NCI-H2081 treated with DMSO at 0.1 percent for 48 hours (cell line): ENCODE measurements at regions not wholly inside any gene's neighbourhood (a gene's known extent, or its start where the extent isn't known, plus 50 kb on each side); places are given as distances from the start of the nearest gene placed in this dataset.
"Not testable (repeated sequence)": the region's sequence is repeated elsewhere in the genome, so short reads cannot be mapped to it uniquely, and the experiment has no call there.

Experiments
- DNase-seq: peaks from one replicate; lab custom pipeline; 2025; lab: John Stamatoyannopoulos, UW

GRCh38 chr7:125467996-125468854, 538.6 kb upstream of the POT1 start:
- no peak for DNase-seq

DNA sequence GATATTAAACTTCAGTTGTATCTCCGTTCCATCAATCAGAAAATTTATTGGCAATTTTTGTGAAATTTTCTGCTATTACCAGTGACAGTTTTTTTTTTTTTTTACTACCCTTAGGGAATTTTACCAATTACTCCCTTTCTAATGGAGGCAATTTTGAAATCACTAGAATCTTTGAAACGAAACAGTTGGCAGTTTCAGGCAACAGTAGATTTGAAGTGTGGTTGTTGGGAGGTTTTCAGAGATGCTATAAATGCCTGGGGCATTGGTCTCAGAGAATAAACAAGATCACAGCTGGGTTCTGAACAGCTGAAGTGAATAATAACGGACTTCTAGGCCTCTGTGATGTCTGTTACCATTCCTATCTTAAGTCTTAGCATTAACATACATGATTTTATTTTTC, 535.9 kb upstream of the POT1 start:
- DNase-seq = no peak

DNA sequence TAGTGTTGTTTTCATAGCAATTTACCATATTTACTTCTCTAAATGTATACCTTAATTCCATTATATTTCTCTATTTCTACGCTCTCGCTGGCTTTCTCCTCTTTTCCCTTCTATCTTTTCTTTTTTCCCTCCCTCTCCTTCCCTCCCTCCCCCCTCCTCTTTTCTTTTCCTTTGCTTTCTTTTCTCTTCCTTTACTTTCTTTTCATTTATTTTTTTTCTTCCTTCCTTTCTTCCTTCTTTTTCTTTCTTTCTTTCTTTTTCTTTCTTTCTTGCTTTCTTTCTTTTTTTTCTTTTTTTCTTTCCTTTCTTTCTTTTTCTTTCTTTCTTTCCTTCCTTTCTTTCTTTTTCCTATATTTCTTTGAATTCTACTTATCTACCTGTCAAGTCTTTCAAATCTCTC, 533.0 kb upstream of the POT1 start:
- DNase-seq = no peak

DNA sequence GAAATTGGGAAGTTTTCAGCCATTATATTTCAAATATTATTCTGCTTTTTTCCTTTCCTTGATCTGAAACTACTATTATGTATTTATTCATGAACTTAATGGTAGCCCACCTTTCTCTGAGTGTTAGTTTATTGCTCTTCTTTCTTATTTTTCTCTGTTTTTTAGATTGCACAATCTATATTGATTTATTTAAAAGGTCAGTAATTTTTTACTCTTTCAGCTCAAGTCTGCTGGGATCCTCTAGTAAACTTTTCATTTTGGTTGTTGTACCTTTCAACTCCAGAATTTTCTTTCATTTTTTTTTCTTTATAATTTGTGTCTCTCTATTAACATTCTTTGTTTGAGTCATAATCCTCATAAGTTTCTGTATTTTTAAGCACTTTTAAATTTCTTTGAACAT, 529.4 kb upstream of the POT1 start:
- DNase-seq = no peak

- DNase-seq = no peak
These were observed 521.1 kb upstream of the POT1 start for GRCh38 chr7:125450749-125451148.

DNA sequence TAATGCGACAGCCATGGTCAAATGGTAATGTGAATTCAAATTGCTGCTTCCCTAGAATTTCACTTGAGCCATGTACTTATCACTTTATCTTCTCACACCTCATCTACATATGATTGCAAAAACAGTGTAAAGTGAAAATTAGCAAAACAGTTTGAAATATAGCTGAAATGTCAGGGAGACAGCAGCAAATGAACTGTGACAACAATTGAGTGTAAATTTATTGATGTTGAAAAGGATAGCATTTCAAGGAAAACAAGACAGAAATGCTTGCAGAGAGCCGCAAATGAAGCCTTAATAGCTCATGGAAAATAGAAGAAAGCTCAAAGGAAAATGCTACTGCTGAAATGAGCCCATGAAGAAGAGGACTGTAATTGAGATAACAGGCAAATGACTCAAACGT, 516.2 kb upstream of the POT1 start:
- no peak for DNase-seq

- no peak for DNase-seq
These were observed 515.2 kb upstream of the POT1 start for GRCh38 chr7:125444864-125445263.

DNA sequence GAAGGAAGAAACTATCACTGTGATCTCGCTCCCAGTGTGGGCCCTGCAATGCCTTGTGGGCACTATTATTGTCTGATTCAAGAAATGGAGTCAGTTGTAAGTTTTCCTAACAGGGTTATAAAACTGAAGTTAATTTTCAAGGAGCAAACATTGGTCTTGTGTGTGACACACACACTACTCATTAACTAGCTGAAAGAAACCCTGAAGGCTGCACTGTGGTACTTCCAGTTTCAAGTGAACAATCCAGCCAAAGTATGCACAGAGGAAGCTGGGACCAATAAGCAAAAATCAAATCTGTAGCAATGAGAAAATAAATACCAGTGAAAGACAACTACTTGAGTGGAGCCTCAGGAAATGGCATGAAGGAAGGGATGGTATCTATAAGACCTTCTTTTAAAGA, 506.6 kb upstream of the POT1 start:
- no peak for DNase-seq

DNA sequence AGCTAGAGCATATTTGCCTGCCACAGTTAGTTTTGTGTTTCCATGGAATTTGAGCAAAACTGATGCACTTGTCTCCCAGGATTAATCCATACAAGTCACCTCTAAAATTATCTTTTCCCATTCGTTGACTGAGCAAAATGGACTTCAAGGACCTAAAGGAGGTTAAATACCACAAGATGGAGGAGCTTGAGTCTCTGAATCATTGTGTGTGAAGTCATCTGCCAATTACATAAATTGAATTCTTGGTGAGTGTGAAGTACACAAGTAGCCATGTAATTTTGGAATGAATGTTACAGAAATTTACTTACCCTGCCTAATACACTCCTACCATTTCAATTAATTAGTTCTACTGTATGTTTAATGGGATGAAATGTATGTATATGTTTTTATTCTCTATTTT, 501.7 kb upstream of the POT1 start:
- DNase-seq = no peak

- no peak for DNase-seq
These were observed 500.4 kb upstream of the POT1 start for GRCh38 chr7:125430013-125430412.

- DNase-seq = no peak
These were observed 498.1 kb upstream of the POT1 start for GRCh38 chr7:125427676-125428075.

DNA sequence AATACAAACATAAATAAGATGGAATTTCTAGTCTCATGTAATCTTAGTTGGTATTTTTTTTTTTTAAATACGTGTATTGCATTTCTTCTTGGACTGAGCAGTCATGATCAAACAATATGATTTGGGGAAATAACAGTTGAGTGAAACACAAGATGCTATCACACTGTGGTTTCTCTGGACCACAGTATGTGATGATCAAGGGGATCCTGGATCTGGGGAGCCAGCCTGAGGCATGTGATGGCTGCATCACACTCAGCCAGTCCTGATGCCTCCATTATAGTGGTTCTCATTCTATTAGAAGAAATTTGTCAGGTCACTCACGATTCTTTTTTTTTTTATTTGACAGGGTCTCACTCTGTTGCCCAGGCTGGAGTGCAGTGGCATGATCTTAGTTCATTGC, 495.9 kb upstream of the POT1 start:
- no peak for DNase-seq

GRCh38 chr7:125424721-125425120, 495.1 kb upstream of the POT1 start:
- DNase-seq = no peak

GRCh38 chr7:125423458-125424155, 494.0 kb upstream of the POT1 start:
- DNase-seq = no peak

DNA sequence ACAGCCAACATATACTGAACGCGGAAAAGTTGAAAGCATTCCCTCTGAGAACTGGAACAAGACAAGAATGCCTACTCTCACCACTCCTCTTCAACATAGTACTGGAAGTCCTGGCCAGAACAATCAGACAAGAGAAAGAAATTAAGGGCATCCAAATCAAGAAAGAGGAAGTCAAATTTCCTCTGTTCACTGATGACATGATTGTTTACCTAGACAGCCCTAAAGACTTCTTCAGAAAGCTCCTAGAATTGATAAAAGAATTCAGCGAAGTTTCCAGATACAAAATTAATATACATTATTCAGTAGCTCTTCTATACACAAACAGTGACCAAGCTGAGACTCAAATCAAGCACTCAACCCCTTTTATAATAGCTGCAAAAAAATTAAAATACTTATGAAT, 491.8 kb upstream of the POT1 start:
- not testable (repeated sequence) for DNase-seq

GRCh38 chr7:125412890-125413665, 483.5 kb upstream of the POT1 start:
- no peak for DNase-seq

- no peak for DNase-seq
These were observed 480.3 kb upstream of the POT1 start for GRCh38 chr7:125409921-125410320.

GRCh38 chr7:125406111-125406510, 476.5 kb upstream of the POT1 start:
- no peak for DNase-seq

GRCh38 chr7:125399408-125399807, 469.8 kb upstream of the POT1 start:
- no peak for DNase-seq

DNA sequence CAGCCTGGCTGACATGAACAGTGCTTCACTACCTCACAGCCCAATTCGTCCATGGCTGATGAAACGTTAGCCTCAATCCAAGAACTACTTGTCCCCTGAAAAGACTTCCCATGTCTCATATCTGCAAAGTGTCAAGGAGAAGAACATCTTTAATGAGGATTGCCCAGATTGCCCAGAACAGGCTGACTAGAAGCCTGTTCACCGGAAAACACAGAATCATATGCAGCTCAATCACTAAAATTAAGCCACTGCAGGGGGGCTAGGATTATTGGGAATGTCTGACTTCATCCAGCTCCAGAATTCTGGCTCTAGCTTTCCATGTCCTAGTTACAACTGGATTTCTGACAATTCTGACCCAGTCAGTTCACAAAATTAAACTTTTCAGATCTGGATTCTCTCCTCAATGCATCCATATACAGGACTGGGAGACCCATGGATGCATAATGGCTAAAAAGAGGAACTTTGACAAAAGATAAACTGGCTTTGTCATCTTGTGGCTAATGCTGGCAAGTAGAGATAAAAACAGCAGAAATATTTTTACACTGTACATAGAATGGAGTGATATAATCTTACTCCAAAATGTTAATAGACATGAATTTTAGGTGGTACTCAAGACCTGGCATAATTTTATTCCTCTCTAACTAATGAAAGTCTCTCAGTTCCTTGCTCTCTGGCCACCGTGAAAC, 467.0 kb upstream of the POT1 start:
- DNase-seq = no peak

- no peak for DNase-seq
These were observed 462.3 kb upstream of the POT1 start for GRCh38 chr7:125391921-125392320.

GRCh38 chr7:125390981-125391380, 461.4 kb upstream of the POT1 start:
- no peak for DNase-seq
